AG10803 (cell line): ENCODE measurements at regions not wholly inside any gene's neighbourhood (a gene's known extent, or its start where the extent isn't known, plus 50 kb on each side); places are given as distances from the start of the nearest gene placed in this dataset.

Source experiments
- DNase-seq: peaks from one replicate; pipeline ENCODE4 v3.0.0; 2010; ENCODE audit warnings: low read depth
- H3K4me3 ChIP-seq: 2 replicates; pipeline ENCODE4 v1.5.1; 2011; ENCODE audit warnings: mild to moderate bottlenecking, low read length, control low read depth
- CTCF ChIP-seq: conservative IDR thresholded peaks from 2 replicates; pipeline ENCODE4 v1.5.1; 2011; ENCODE audit warnings: mild to moderate bottlenecking, low read length, control low read depth, inconsistent platforms

- no peak for TF ChIP-seq CTCF
- DNase-seq = no peak
- no peak overlapping the region for H3K4me3 ChIP-seq
Measured at GRCh38 chr3:182709306-182709705, 84.0 kb upstream of the ATP11B start.

- H3K4me3 ChIP-seq = no peak overlapping the region
- TF ChIP-seq CTCF = peak; percentile 68
- DNase-seq = peak; percentile 12
Measured at GRCh38 chr3:182710557-182711157, 82.6 kb upstream of the ATP11B start.

- DNase-seq = no peak
- TF ChIP-seq CTCF = no peak
Measured at GRCh38 chr3:182711261-182711683, 82.0 kb upstream of the ATP11B start.

GRCh38 chr3:182711853-182712252, 81.5 kb upstream of the ATP11B start:
- DNase-seq = no peak
- H3K4me3 ChIP-seq = no peak overlapping the region
- TF ChIP-seq CTCF = no peak

More at GRCh38 chr3:182711261-182711683, 82.0 kb upstream of the ATP11B start:
- no peak overlapping the region for H3K4me3 ChIP-seq

GRCh38 chr3:182713111-182713510, 80.2 kb upstream of the ATP11B start:
- DNase-seq = no peak
- no peak for TF ChIP-seq CTCF
- H3K4me3 ChIP-seq = no peak overlapping the region

GRCh38 chr3:182713743-182714517, 79.4 kb upstream of the ATP11B start:
- TF ChIP-seq CTCF = peak; percentile 73

GRCh38 chr3:182715006-182715405, 78.3 kb upstream of the ATP11B start:
- no peak for DNase-seq
- no peak for TF ChIP-seq CTCF
- no peak overlapping the region for H3K4me3 ChIP-seq

More at GRCh38 chr3:182713743-182714517, 79.4 kb upstream of the ATP11B start:
- peak; percentile 72 for DNase-seq
- no peak overlapping the region for H3K4me3 ChIP-seq
